T-helper 2 cell treated with Interferon-gamma antibody and Interleukin-4, amounts not matched to agents 5 μg/mL and 100 μg/mL, for 36 hours (primary cell): ENCODE measurements at regions not wholly inside any gene's neighbourhood (a gene's known extent, or its start where the extent isn't known, plus 50 kb on each side); places are given as distances from the start of the nearest gene placed in this dataset.
"Not testable (repeated sequence)": the region's sequence is repeated elsewhere in the genome, so short reads cannot be mapped to it uniquely, and the experiment has no call there.

Experiments
- DNase-seq: peaks from one replicate; pipeline ENCODE4 v3.0.0; 2021; ENCODE audit warnings: low spot score
- H3K27ac Mint-ChIP-seq: one replicate; pipeline ENCODE4 v1.8.0; 2021; ENCODE audit warnings: mild to moderate bottlenecking, mixed read lengths
- H3K27me3 Mint-ChIP-seq: one replicate; pipeline ENCODE4 v1.8.0; 2021; ENCODE audit warnings: low read depth, mixed read lengths
- H3K36me3 Mint-ChIP-seq: one replicate; pipeline ENCODE4 v1.8.0; 2021; ENCODE audit warnings: low read depth, mixed read lengths
- H3K4me1 Mint-ChIP-seq: one replicate; pipeline ENCODE4 v1.8.0; 2021; ENCODE audit warnings: low read depth, mixed read lengths
- H3K4me3 Mint-ChIP-seq: one replicate; pipeline ENCODE4 v1.8.0; 2022; ENCODE audit warnings: mild to moderate bottlenecking, moderate library complexity, mixed read lengths
- H3K9me3 Mint-ChIP-seq: one replicate; pipeline ENCODE4 v1.8.0; 2021; ENCODE audit warnings: mixed read lengths

DNA sequence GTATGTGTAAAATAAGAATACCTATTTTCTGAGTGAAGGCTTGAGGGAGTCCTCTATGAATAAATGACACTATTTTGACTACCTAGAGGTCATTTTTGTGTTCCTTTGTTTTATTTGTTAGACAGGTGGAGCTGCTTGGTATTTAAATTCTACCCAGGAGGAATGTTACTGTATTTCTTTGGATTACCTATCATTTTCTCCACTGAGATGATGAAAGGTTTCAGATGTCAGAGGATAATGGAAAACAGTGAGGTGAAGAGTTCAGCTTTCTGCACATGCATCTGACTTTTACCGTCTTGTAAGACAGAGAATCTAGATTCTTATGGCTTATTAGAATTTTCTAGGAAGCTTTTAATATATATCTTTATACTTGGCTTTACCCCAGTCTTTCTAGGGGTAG, 689.8 kb upstream of the NXPH2 start:
- Mint-ChIP-seq H3K27me3 (no peaks in the 10 kb centered on the region), H3K9me3 (peaks cover 22% of the 10 kb centered on the region), H3K27ac (no peak overlapping the region), H3K36me3 (no peaks in the 10 kb centered on the region), H3K4me3 (no peak overlapping the region), H3K4me1 (no peaks in the 10 kb centered on the region)
- DNase-seq, result no peak

DNA sequence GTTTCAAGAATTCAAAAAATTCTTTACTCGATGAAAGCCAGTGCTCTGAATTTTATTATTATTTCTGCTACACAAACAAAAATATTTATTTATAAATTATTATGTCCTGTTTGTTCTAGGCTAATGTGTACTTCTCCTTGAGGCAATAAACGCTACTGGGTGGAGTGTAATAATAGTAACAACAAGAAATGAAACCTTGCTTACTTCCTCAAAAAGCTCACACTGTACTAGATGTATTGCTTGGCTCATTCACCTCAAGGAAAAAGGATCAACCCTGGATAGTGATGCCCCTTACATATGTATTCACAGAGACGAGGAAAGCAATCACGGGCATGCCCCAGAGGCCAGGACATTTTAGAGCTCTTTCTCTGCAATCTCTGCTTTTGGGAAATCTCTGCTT, 685.6 kb upstream of the NXPH2 start:
- DNase-seq, result no peak

DNA sequence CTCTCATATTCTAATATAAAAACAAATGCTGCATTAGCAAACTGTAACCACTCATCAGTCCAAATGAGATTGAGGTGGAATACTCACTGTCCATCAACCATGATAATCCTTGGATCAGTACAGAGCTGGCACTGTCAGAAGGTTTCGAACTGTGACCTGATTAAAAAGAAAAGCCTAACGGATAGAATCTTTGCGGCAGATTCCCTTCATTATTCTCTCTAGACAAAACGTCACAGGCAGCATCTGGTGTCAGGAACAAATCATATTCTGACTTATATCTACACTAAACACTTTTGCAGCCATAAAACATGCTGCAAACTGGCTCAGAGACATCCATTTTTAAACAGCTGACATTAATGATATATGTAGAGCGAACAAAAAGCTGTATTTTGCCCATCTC, 677.7 kb upstream of the NXPH2 start:
- Mint-ChIP-seq H3K4me3 (no peak overlapping the region), H3K36me3 (peaks cover 1% of the 10 kb centered on the region), H3K27me3 (no peaks in the 10 kb centered on the region), H3K4me1 (no peaks in the 10 kb centered on the region), H3K27ac (no peak overlapping the region), H3K9me3 (peaks cover 38% of the 10 kb centered on the region)
- no peak for DNase-seq

More for the DNA sequence above, 685.6 kb upstream of the NXPH2 start:
- peaks cover 19% of the 10 kb centered on the region for H3K9me3 Mint-ChIP-seq
- H3K4me1 Mint-ChIP-seq, result no peaks in the 10 kb centered on the region
- H3K27ac Mint-ChIP-seq, result no peak overlapping the region
- H3K27me3 Mint-ChIP-seq, result no peaks in the 10 kb centered on the region
- no peaks in the 10 kb centered on the region for H3K36me3 Mint-ChIP-seq
- H3K4me3 Mint-ChIP-seq, result no peak overlapping the region

DNA sequence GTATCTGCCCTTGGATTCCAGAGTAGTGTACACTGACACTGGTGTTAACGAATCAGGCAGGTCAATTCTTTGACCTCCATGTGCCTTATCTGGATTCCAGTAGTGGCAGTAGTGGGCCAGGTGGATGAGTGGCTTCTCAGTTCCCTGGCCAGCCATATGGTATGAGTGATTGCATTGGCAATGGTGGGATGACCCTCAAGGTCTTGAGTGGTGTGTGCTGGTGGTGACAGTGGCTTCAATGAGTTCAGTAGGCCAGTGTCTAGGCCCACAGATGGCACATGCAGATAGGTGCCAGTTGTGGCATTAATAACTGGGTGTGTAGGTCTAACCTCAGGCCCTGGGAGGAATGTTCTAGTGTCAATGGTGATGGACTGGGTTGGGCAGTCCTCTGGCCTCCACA, 674.1 kb upstream of the NXPH2 start:
- H3K27ac Mint-ChIP-seq, result no peak overlapping the region
- peaks cover 37% of the 10 kb centered on the region for H3K9me3 Mint-ChIP-seq
- no peak overlapping the region for H3K4me3 Mint-ChIP-seq

DNA sequence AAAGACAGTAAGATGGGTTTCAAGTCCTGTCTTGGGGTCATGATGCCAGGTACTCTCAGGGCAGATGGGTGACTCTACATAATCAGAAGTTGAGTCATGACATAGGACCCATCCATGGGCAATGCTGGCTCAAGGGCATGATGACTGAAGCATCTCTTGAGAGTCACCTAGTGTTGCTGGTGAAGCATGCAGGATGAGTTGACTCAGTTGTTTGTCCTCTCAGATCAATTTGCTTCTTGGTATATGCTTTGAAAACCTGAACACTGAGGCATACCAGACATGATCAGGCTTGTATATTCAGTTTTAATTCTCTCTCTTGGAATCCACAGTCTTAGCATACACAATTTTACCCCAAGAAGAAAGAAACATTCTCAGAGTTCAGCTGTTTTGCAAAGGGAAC, 658.9 kb upstream of the NXPH2 start:
- no peak overlapping the region for H3K27ac Mint-ChIP-seq
- peaks cover 24% of the 10 kb centered on the region for H3K9me3 Mint-ChIP-seq
- DNase-seq, result no peak
- H3K4me3 Mint-ChIP-seq, result no peak overlapping the region
- no peaks in the 10 kb centered on the region for H3K36me3 Mint-ChIP-seq
- no peaks in the 10 kb centered on the region for H3K27me3 Mint-ChIP-seq
- no peaks in the 10 kb centered on the region for H3K4me1 Mint-ChIP-seq

More for the DNA sequence above, 674.1 kb upstream of the NXPH2 start:
- Mint-ChIP-seq H3K4me1 (no peaks in the 10 kb centered on the region), H3K27me3 (no peaks in the 10 kb centered on the region), H3K36me3 (peaks cover 1% of the 10 kb centered on the region)
- DNase-seq, result no peak

DNA sequence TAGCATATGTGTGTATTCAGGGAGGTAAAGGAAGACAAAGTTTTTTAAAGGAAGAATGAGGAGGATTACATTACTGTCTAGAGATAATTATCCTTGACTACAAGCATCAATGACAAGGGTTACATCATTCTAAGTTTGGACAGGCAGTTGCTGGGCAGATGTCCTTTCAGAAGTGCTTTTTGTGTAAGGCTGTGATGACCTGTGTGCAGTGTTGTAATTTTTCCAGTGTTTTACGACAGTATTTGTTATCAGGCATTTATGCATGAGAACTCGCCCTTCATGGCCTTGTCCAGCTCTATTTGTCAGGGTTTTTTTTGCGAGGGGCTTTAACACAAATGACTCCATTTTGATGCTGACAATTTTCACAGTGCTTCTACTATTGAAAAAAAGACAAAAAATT, 658.3 kb upstream of the NXPH2 start:
- Mint-ChIP-seq H3K36me3 (no peaks in the 10 kb centered on the region), H3K27me3 (no peaks in the 10 kb centered on the region), H3K4me1 (no peaks in the 10 kb centered on the region), H3K4me3 (no peak overlapping the region), H3K27ac (no peak overlapping the region), H3K9me3 (peaks cover 21% of the 10 kb centered on the region)
- no peak for DNase-seq

DNA sequence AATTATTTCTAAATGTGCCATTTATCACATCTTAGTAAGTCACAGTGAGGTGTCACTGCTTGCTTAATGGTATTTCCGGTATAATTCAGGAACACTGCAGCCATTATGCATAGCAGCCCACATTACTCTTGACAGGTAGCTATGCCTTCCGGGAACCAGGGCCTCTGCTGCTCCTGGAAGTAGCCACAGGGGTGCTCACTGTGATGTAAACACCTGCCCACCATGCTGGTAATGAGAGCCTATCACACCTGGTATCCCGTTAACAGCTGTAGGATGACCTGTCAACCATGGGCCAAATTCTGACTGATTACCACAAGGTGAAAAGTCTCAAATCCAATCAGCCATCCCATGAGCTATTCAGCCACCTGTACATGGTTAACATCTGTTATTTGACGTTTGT, 647.0 kb upstream of the NXPH2 start:
- H3K9me3 Mint-ChIP-seq, result peaks cover 47% of the 10 kb centered on the region
- H3K4me1 Mint-ChIP-seq, result no peaks in the 10 kb centered on the region
- H3K27me3 Mint-ChIP-seq, result no peaks in the 10 kb centered on the region
- no peak overlapping the region for H3K4me3 Mint-ChIP-seq
- no peaks in the 10 kb centered on the region for H3K36me3 Mint-ChIP-seq
- H3K27ac Mint-ChIP-seq, result no peak overlapping the region
- no peak for DNase-seq

DNA sequence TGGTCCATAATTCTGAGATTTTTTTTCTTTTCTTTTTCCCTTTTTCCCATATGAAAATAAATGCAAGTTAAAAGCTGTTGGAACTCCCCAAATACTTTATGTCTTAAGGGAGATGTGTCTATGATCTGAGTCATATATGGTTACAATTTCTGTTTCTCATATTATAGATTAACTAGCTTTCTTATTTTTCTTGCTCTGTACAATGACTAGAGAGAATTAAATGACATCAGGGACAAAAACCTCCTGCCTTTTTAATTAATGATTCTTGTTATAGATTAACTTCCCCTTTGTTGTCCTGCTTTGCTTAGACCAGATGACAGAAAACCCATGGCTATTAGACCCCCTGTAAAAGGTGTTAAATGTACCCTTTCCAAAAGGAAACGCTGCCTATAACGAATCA, 643.9 kb upstream of the NXPH2 start:
- DNase-seq, result no peak
- H3K4me3 Mint-ChIP-seq, result no peak overlapping the region
- H3K36me3 Mint-ChIP-seq, result no peaks in the 10 kb centered on the region
- H3K27me3 Mint-ChIP-seq, result no peaks in the 10 kb centered on the region
- H3K9me3 Mint-ChIP-seq, result peaks cover 48% of the 10 kb centered on the region
- no peaks in the 10 kb centered on the region for H3K4me1 Mint-ChIP-seq
- no peak overlapping the region for H3K27ac Mint-ChIP-seq

DNA sequence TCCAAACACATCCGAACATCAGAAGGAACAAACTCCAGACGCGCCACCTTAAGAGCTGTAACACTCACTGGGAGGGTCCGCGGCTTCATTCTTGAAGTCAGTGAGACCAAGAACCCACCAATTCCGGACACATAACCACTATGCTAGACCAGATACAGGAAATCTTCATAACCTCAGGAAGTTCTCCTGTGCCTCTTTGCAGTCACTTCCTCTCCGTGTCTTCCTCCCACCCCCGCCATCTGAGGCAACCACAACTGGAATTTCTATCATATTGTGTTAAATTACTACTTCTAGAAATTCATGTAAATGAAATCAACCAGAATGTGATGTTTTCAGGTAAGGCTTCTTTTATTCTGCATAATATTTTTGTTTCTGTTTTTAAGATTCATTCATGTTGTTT, 631.0 kb upstream of the NXPH2 start:
- no peak for DNase-seq
- Mint-ChIP-seq H3K27ac (no peak overlapping the region), H3K4me3 (no peak overlapping the region), H3K9me3 (peaks cover 43% of the 10 kb centered on the region), H3K4me1 (no peaks in the 10 kb centered on the region), H3K27me3 (no peaks in the 10 kb centered on the region), H3K36me3 (no peaks in the 10 kb centered on the region)

DNA sequence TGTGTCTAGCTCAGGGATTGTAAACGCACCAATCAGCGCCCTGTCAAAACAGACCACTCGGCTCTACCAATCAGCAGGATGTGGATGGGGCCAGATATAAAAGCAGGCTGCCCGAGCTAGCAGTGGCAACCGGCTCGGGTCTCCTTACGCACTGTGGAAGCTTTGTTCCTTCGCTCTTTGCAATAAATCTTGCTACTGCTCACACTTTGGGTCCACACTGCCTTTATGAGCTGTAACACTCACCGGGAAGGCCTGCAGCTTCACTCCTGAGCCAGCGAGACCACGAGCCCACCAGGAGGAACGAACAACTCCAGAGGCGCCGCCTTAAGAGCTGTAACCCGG, 630.6 kb upstream of the NXPH2 start:
- H3K27me3 Mint-ChIP-seq, H3K36me3 Mint-ChIP-seq, H3K4me3 Mint-ChIP-seq, H3K27ac Mint-ChIP-seq, H3K4me1 Mint-ChIP-seq, DNase-seq: not testable (repeated sequence)
- H3K9me3 Mint-ChIP-seq, result peaks cover 46% of the 10 kb centered on the region

DNA sequence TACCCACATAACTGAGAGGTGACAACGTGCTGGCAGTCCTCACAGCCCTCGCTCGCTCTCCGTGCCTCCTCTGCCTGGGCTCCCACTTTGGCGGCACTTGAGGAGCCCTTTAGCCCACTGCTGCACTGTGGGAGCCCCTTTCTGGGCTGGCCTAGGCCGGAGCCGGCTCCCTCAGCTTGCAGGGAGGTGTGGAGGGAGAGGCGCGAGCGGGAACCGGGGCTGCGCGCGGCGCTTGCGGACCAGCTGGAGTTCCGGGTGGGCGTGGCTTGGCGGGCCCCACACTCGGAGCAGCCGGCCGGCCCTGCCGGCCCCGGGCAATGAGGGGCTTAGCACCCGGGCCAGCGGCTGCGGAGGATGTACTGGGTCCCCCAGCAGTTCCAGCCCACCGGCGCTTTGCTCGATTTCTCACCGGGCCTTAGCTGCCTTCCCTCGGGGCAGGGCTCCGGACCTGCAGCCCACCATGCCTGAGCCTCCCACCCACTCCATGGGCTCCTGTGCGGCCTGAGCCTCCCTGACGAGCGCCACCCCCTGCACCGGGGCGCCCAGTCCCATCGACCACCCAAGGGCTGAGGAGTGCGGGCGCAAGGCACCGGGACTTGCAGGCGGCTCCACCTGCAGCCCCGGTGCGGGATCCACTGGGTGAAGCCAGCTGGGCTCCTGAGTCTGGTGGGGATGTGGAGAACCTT, 630.1 kb upstream of the NXPH2 start:
- not testable (repeated sequence) for H3K36me3 Mint-ChIP-seq, H3K27ac Mint-ChIP-seq, DNase-seq, H3K27me3 Mint-ChIP-seq, H3K4me3 Mint-ChIP-seq, H3K4me1 Mint-ChIP-seq
- H3K9me3 Mint-ChIP-seq, result peaks cover 48% of the 10 kb centered on the region

DNA sequence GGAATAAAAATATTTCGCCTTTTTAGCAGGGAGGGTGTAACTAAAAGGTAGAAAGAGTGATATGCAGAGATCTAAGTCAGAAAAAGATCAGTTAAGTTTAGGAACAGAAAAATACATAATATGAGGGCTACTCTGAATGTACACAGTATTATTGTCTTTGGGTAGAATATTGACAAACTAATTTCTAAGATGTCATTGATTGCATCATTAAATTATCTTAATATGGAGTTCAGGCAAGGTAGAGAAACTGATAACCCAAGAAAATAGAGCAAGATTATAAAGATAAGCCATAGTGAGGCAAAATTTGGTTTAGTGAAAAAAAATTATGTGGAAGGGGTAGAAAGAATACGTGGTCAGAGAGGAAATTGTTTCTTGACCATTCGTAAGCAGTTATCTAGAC, 629.0 kb upstream of the NXPH2 start:
- no peaks in the 10 kb centered on the region for H3K4me1 Mint-ChIP-seq
- no peak overlapping the region for H3K4me3 Mint-ChIP-seq
- no peak for DNase-seq
- no peaks in the 10 kb centered on the region for H3K27me3 Mint-ChIP-seq
- no peaks in the 10 kb centered on the region for H3K36me3 Mint-ChIP-seq
- peaks cover 43% of the 10 kb centered on the region for H3K9me3 Mint-ChIP-seq
- no peak overlapping the region for H3K27ac Mint-ChIP-seq

DNA sequence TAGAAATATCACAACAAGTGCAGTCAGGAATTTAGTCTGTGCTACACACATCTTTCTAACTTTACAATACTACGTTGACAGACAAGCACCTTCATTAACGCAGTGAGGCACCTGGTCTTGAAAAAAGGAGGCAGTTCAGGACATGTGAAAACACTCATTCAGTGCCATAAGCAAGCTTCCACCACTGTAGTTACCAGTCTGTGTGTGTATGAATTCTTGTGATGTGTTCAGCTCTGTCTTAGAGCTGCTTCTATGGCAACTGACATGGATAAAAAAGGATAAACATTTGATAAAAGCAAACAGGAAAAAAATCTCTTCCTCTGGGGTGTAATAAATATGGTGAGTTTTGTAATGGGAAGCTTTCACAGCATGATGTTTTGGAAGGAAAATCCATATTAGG, 623.8 kb upstream of the NXPH2 start:
- Mint-ChIP-seq H3K36me3 (no peaks in the 10 kb centered on the region), H3K27ac (no peak overlapping the region), H3K27me3 (no peaks in the 10 kb centered on the region), H3K9me3 (peaks cover 35% of the 10 kb centered on the region), H3K4me3 (no peak overlapping the region), H3K4me1 (no peaks in the 10 kb centered on the region)
- no peak for DNase-seq

DNA sequence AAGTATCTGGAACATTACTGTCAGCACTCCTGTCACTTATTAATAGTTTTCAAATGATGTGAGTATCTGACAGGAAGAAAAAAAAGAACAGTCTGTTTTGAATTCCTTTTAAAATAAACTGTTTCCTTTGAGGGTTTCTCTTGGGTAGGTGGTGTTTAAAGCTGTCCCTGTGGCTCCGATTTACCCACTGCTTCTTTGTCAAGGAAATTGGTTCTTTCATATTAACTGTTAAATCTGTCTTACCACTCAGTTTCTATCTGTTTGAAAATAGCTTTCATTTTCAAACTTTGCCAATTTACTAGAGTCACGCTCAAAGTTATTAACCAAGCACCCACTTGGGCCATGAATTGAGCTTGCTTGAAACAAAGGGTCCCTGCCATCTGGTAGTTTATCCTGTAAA, 614.6 kb upstream of the NXPH2 start:
- H3K4me1 Mint-ChIP-seq, result no peaks in the 10 kb centered on the region
- H3K9me3 Mint-ChIP-seq, result peaks cover 22% of the 10 kb centered on the region
- no peak overlapping the region for H3K4me3 Mint-ChIP-seq
- H3K27ac Mint-ChIP-seq, result no peak overlapping the region
- DNase-seq, result no peak
- H3K27me3 Mint-ChIP-seq, result no peaks in the 10 kb centered on the region
- no peaks in the 10 kb centered on the region for H3K36me3 Mint-ChIP-seq

DNA sequence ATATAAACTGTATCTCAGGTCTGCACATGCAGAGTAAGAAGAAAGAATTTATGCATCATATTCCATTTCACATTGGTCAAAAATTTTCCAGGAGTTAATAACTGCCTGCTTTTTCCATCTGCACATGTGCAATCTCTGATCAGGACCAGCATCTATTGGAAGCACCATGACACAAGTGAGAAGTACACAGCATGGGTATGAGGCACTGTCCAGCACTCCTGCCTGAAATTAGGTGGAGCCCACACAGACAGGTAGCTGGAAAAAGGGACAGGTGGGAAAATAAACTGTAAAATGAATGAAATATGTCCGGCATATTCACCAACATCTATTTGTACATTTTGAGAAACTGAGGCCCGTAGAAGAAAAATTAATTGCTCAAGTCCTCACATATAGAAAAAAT, 609.2 kb upstream of the NXPH2 start:
- H3K4me3 Mint-ChIP-seq, result no peak overlapping the region
- no peaks in the 10 kb centered on the region for H3K36me3 Mint-ChIP-seq
- DNase-seq, result no peak
- no peaks in the 10 kb centered on the region for H3K4me1 Mint-ChIP-seq
- no peak overlapping the region for H3K27ac Mint-ChIP-seq
- no peaks in the 10 kb centered on the region for H3K27me3 Mint-ChIP-seq
- peaks cover 31% of the 10 kb centered on the region for H3K9me3 Mint-ChIP-seq
